ENCODE measurements at regions not wholly inside any gene's neighbourhood (a gene's known extent, or its start where the extent isn't known, plus 50 kb on each side); places are given as distances from the start of the nearest gene placed in this dataset.
A peak's percentile ranks its signal among the peaks of the same experiment; 100 is the strongest.

DNA sequence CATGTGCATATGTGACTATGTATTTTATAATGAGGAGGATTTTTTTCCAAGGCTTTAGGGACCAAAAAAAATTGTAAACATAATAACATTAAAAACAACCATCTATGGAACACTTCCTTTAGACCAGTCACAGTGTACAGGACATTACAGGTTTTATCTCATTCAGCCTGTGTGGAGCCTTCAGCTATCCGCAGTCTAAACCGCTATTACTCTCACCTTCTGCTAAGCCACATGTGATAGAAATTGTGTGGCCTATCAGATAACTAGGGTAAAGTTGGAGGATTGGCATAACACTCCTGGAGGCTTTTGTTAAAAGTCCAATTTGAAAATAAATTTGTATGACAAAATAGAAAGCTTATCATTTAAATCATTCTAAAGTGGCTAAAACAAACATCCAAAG lies 281.2 kb upstream of the TMTC1 start (continued):
- TF ChIP-seq, protein P1, sequence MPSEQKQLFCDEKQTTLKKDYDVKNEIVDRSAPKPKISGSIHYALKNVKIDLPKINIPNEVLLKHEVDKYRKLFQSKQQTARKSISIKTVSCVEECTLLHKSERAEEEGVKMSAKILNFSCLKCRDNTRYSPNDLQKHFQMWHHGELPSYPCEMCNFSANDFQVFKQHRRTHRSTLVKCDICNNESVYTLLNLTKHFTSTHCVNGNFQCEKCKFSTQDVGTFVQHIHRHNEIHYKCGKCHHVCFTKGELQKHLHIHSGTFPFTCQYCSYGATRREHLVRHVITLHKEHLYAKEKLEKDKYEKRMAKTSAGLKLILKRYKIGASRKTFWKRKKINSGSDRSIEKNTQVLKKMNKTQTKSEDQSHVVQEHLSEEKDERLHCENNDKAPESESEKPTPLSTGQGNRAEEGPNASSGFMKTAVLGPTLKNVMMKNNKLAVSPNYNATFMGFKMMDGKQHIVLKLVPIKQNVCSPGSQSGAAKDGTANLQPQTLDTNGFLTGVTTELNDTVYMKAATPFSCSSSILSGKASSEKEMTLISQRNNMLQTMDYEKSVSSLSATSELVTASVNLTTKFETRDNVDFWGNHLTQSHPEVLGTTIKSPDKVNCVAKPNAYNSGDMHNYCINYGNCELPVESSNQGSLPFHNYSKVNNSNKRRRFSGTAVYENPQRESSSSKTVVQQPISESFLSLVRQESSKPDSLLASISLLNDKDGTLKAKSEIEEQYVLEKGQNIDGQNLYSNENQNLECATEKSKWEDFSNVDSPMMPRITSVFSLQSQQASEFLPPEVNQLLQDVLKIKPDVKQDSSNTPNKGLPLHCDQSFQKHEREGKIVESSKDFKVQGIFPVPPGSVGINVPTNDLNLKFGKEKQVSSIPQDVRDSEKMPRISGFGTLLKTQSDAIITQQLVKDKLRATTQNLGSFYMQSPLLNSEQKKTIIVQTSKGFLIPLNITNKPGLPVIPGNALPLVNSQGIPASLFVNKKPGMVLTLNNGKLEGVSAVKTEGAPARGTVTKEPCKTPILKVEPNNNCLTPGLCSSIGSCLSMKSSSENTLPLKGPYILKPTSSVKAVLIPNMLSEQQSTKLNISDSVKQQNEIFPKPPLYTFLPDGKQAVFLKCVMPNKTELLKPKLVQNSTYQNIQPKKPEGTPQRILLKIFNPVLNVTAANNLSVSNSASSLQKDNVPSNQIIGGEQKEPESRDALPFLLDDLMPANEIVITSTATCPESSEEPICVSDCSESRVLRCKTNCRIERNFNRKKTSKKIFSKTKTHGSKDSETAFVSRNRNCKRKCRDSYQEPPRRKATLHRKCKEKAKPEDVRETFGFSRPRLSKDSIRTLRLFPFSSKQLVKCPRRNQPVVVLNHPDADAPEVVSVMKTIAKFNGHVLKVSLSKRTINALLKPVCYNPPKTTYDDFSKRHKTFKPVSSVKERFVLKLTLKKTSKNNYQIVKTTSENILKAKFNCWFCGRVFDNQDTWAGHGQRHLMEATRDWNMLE (tag by site-specific recombination; conservative IDR thresholded peaks at IDR 0.05; ENCODE audit: low read depth): no peak
- TF ChIP-seq, protein P2, sequence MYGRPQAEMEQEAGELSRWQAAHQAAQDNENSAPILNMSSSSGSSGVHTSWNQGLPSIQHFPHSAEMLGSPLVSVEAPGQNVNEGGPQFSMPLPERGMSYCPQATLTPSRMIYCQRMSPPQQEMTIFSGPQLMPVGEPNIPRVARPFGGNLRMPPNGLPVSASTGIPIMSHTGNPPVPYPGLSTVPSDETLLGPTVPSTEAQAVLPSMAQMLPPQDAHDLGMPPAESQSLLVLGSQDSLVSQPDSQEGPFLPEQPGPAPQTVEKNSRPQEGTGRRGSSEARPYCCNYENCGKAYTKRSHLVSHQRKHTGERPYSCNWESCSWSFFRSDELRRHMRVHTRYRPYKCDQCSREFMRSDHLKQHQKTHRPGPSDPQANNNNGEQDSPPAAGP (tag by site-specific recombination; IDR thresholded peaks at IDR 0.05): no peak
- no peak for TF ChIP-seq ZNF624 (tag by site-specific recombination; IDR thresholded peaks at IDR 0.05)

DNA sequence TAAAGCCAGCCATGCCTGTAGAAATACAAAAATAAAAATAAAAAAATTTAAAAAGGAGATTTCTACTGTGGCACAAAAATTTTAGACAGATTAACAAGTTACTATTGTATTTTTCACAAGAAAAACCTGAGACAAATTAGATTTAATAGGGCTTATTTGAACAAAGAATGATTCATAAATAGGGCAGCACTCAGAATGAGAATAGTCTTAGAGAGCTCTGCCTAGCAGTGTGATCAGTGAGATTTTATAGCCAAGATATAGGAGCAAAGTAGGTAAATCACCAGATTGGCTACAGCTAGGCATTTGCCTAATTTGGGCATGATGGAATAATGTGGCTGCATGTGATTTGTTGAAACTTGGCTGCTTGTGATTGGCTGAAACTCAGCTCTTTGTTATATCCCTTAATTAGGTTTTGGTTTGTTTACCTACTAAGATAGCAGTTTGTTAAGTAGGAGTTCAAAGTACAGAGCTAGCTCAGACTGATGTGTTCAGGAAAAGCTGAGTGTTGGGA lies 279.7 kb upstream of the TMTC1 start:
- POLR2A ChIA-PET: no interaction called here
- H3K36me3 ChIP-seq (ENCODE audit: control insufficient read depth in 2 of 2, insufficient read depth in 1 of 2, low read length in 2 of 2): no peaks in the 10 kb centered on the region
- TF ChIP-seq ZNF549 (tag by site-specific recombination; IDR thresholded peaks at IDR 0.05) (peak; percentile 76; the same call in 1 of the 2 replicates), ZBTB20 (tag by site-specific recombination; IDR thresholded peaks at IDR 0.05) (no peak)
- H3K4me1 ChIP-seq (ENCODE audit: control insufficient read depth, insufficient read depth, low read length): no peaks in the 10 kb centered on the region
- no peaks in the 10 kb centered on the region for H3K9me3 ChIP-seq (ENCODE audit: control insufficient read depth, insufficient read depth, low read depth, low read length)
- no peak overlapping the region for H3K27ac ChIP-seq (ENCODE audit: extremely low read depth, low read depth, low read length)
- CTCF ChIA-PET: interaction anchor here (1.2 kb wide), 1 partner anchor 8 kb away, joined by 3 read pairs; no protein-coding TSS in a partner anchor
- H3K4me3 ChIP-seq (ENCODE audit: low read depth, low read length): no peak overlapping the region

DNA sequence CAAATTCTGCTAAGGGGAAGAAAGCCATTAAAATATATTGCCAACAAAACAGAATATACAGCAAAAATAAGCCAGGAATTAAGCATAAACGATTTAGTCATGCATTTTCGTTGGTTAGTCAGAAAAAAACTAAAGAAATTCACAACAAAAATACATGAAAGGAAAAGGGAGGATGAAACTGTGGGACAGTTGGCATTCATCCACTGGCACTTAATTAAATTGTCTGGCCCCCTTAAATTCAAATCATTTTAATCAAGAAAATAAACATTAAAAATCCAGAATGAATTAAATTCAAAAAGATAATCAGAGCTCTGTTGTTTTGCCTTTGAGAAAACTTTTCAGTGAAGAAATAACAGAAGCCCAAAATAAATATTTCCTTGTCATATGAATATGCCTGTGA lies 264.6 kb upstream of the TMTC1 start:
- Histone ChIP-seq H3K9me3 (ENCODE audit: control insufficient read depth, insufficient read depth, low read depth, low read length) (no peaks in the 10 kb centered on the region), H3K4me3 (ENCODE audit: low read depth, low read length) (no peak overlapping the region), H3K4me1 (ENCODE audit: control insufficient read depth, insufficient read depth, low read length) (peaks cover 11% of the 10 kb centered on the region), H3K36me3 (ENCODE audit: control insufficient read depth in 2 of 2, insufficient read depth in 1 of 2, low read length in 2 of 2) (no peaks in the 10 kb centered on the region), H3K27ac (ENCODE audit: extremely low read depth, low read depth, low read length) (no peak overlapping the region)
- CTCF ChIA-PET: interaction anchor here (0.6 kb wide), 1 partner anchor 31 kb away, joined by 3 read pairs; no protein-coding TSS in a partner anchor
- POLR2A ChIA-PET: interaction anchor here (0.6 to 0.7 kb wide), 2 partner anchors 47 to 1097 kb away, joined by 3 to 4 read pairs; no protein-coding TSS in a partner anchor
- no peak for TF ChIP-seq ZNF121 (tag by site-specific recombination; IDR thresholded peaks at IDR 0.05)
- no peak for TF ChIP-seq ZNF366 (tag by site-specific recombination; conservative IDR thresholded peaks at IDR 0.05)

DNA sequence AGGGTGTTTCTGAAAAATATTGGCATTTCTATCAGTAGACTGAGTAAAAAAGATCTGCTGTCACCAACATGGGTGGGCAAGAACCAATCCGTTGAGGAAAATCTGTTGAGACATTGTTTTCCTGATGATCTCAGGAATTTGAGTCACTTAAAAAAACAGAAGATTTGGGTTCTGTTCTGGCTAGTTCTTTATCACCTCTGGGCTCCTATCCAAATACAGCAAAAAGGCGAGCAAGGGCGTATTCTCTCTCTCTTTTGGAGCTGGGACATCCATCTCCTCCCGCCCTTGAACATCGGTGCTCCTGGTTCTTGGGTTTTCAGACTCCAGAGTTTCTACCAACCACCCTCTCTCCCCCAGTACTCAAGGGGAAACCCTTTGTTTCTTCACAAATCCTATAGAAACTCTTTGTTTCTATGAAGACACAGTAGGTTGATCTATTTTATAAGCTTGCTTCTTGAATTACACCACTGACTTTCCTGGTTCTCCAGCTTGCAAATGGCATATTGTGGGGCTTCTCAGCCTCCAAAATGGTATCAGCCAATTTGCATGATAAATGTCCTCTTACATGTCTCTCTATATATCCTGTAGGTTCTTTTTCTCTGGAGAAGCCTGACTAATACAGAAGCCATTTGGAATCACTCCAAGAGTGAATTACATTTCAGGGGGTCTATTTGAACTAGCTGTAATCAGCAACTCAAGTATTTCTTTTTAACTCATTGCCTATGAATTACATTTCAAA lies 263.9 kb upstream of the TMTC1 start:
- Histone ChIP-seq H3K36me3 (ENCODE audit: control insufficient read depth in 2 of 2, insufficient read depth in 1 of 2, low read length in 2 of 2) (no peaks in the 10 kb centered on the region), H3K4me3 (ENCODE audit: low read depth, low read length) (no peak overlapping the region), H3K9me3 (ENCODE audit: control insufficient read depth, insufficient read depth, low read depth, low read length) (no peaks in the 10 kb centered on the region), H3K4me1 (ENCODE audit: control insufficient read depth, insufficient read depth, low read length) (peaks cover 11% of the 10 kb centered on the region), H3K27ac (ENCODE audit: extremely low read depth, low read depth, low read length) (peak overlapping the region; percentile 14; the same call in 1 of the 2 replicates)
- ChIA-PET CTCF (no interaction called here), POLR2A (interaction anchor here (0.6 to 0.7 kb wide), 2 partner anchors 48 to 1096 kb away, joined by 3 to 4 read pairs; no protein-coding TSS in a partner anchor)
- TF ChIP-seq FEZF1 (tag by site-specific recombination; IDR thresholded peaks at IDR 0.05): peak; percentile 94
- no peak for TF ChIP-seq ZNF48 (tag by site-specific recombination; IDR thresholded peaks at IDR 0.05)
- TF ChIP-seq ZNF10 (tag by site-specific recombination; IDR thresholded peaks at IDR 0.05): peak; percentile 95
- TF ChIP-seq KLF1 (tag by site-specific recombination; IDR thresholded peaks at IDR 0.05): peak; percentile 46; the same call in 1 of the 2 replicates
- 0 out of 2 replicates have a peak, but pooled peaks have one; percentile 6 for TF ChIP-seq ZNF596 (tag by site-specific recombination; IDR thresholded peaks at IDR 0.05)
- no peak for TF ChIP-seq ZNF548 (tag by site-specific recombination; IDR thresholded peaks at IDR 0.05)
- peak; percentile 70 for TF ChIP-seq ZBTB17 (tag by site-specific recombination; IDR thresholded peaks at IDR 0.05)
- peak; percentile 71; the same call in 1 of the 2 replicates for TF ChIP-seq ZNF660 (tag by site-specific recombination; IDR thresholded peaks at IDR 0.05)
- TF ChIP-seq, protein P3, sequence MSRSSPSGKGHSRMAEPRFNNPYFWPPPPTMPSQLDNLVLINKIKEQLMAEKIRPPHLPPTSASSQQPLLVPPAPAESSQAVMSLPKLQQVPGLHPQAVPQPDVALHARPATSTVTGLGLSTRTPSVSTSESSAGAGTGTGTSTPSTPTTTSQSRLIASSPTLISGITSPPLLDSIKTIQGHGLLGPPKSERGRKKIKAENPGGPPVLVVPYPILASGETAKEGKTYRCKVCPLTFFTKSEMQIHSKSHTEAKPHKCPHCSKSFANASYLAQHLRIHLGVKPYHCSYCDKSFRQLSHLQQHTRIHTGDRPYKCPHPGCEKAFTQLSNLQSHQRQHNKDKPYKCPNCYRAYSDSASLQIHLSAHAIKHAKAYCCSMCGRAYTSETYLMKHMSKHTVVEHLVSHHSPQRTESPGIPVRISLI (tag by site-specific recombination; IDR thresholded peaks at IDR 0.05): no peak
- TF ChIP-seq KLF8 (tag by site-specific recombination; IDR thresholded peaks at IDR 0.05): peak; percentile 41; the same call in 1 of the 2 replicates
- 0 out of 2 replicates have a peak, but pooled peaks have one; percentile 23 for TF ChIP-seq OSR2 (tag by site-specific recombination; IDR thresholded peaks at IDR 0.05)
- TF ChIP-seq ZNF350 (tag by site-specific recombination; IDR thresholded peaks at IDR 0.05): 0 out of 2 replicates have a peak, but pooled peaks have one; percentile 61
- TF ChIP-seq ZNF366 (tag by site-specific recombination; conservative IDR thresholded peaks at IDR 0.05): 0 out of 2 replicates have a peak, but pooled peaks have one; percentile 35

Data from HEK293 (cell line).